ENCODE measurements at regions not wholly inside any gene's neighbourhood (a gene's known extent, or its start where the extent isn't known, plus 50 kb on each side); places are given as distances from the start of the nearest gene placed in this dataset.

DNA sequence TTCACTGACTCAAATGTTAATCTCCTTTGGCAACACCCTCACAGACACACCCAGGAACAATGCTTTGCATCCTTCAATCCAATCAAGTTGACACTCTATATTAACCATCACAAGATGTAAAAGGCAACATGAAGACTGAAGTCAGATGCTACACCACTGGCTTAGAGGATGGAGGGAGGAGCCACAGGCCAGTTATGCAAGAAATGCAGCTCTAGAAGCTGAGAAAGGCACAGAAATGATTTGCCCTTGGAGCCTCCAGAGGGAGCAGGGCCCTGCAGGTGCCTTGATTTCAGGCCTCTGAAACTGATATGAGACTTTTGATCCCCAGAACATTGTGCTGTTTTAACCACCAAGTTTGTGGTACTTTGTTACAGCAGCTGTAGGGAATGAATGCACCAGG lies 276.3 kb downstream of the KCNS3 start:
- Histone ChIP-seq H3K27me3 (ENCODE audit: control insufficient read depth in 4 of 4, insufficient read depth in 4 of 4, low read length in 3 of 4) (peaks cover 0 to 4% (median 0%) of the 10 kb centered on the region in 4 donors), H3K4me1 (ENCODE audit: control insufficient read depth in 4 of 4, insufficient read depth in 4 of 4, low read length in 3 of 4) (no peaks in the 10 kb centered on the region), H3K9ac (ENCODE audit: low read depth in 1 of 2, low read length in 2 of 2) (no peak overlapping the region), H3K27ac (ENCODE audit: low read depth in 1 of 2, low read length in 2 of 2) (no peak overlapping the region), H3K4me3 (ENCODE audit: low read depth in 1 of 3, low read length in 3 of 3) (no peak overlapping the region), H3K9me3 (ENCODE audit: control insufficient read depth in 4 of 4, low read length in 3 of 4) (no peaks in the 10 kb centered on the region), H3K36me3 (ENCODE audit: control insufficient read depth in 4 of 4, insufficient read depth in 3 of 4, low read depth in 1 of 4, low read length in 3 of 4) (no peaks in the 10 kb centered on the region)
- DNase-seq (ENCODE audit: low spot score) = no peak
- TF ChIP-seq, protein P1, sequence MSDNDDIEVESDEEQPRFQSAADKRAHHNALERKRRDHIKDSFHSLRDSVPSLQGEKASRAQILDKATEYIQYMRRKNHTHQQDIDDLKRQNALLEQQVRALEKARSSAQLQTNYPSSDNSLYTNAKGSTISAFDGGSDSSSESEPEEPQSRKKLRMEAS (IDR thresholded peaks at IDR 0.05) = no peak
- no peak for TF ChIP-seq HNF4G (IDR thresholded peaks at IDR 0.05)
- TF ChIP-seq YY1 (IDR thresholded peaks at IDR 0.05) = no peak
- TF ChIP-seq FOXA1 (IDR thresholded peaks at IDR 0.05) = no peak
- TF ChIP-seq, protein P2, sequence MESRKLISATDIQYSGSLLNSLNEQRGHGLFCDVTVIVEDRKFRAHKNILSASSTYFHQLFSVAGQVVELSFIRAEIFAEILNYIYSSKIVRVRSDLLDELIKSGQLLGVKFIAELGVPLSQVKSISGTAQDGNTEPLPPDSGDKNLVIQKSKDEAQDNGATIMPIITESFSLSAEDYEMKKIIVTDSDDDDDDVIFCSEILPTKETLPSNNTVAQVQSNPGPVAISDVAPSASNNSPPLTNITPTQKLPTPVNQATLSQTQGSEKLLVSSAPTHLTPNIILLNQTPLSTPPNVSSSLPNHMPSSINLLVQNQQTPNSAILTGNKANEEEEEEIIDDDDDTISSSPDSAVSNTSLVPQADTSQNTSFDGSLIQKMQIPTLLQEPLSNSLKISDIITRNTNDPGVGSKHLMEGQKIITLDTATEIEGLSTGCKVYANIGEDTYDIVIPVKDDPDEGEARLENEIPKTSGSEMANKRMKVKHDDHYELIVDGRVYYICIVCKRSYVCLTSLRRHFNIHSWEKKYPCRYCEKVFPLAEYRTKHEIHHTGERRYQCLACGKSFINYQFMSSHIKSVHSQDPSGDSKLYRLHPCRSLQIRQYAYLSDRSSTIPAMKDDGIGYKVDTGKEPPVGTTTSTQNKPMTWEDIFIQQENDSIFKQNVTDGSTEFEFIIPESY (IDR thresholded peaks at IDR 0.05) = no peak
- TF ChIP-seq TAF1 (conservative IDR thresholded peaks at IDR 0.05) = no peak
- no peak for TF ChIP-seq GABPA (IDR thresholded peaks at IDR 0.05 in 1 of 2, conservative IDR thresholded peaks at IDR 0.05 in 1 of 2)
- TF ChIP-seq RAD21 (IDR thresholded peaks at IDR 0.05) = no peak
- TF ChIP-seq, protein P3, sequence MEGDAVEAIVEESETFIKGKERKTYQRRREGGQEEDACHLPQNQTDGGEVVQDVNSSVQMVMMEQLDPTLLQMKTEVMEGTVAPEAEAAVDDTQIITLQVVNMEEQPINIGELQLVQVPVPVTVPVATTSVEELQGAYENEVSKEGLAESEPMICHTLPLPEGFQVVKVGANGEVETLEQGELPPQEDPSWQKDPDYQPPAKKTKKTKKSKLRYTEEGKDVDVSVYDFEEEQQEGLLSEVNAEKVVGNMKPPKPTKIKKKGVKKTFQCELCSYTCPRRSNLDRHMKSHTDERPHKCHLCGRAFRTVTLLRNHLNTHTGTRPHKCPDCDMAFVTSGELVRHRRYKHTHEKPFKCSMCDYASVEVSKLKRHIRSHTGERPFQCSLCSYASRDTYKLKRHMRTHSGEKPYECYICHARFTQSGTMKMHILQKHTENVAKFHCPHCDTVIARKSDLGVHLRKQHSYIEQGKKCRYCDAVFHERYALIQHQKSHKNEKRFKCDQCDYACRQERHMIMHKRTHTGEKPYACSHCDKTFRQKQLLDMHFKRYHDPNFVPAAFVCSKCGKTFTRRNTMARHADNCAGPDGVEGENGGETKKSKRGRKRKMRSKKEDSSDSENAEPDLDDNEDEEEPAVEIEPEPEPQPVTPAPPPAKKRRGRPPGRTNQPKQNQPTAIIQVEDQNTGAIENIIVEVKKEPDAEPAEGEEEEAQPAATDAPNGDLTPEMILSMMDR (IDR thresholded peaks at IDR 0.05; ENCODE audit: low read depth, low read length, missing input control) = no peak
- TF ChIP-seq HNF4A (conservative IDR thresholded peaks at IDR 0.05) = no peak
- no peak for TF ChIP-seq SP1 (IDR thresholded peaks at IDR 0.05)

DNA sequence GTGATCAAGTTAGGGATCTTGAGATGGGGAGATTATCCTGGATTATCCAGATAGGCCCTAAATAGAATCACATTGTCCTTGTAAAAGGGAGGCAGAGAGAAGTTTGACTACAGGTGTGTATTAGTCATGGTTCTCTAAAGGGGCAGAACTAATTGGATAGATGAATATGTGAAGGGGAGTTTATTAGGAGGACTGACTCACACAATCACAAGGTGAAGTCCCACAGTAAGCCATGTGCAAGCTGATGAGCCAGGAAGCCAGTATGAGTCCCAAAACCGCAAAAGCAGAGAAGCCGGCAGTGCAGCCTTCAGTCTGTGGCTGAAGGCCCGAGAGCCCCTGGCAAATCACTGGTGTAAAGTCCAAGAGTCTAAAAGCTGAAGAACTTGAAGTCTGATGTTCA lies 275.8 kb downstream of the KCNS3 start:
- peaks cover 0 to 4% (median 0%) of the 10 kb centered on the region in 4 donors for H3K27me3 ChIP-seq (ENCODE audit: control insufficient read depth in 4 of 4, insufficient read depth in 4 of 4, low read length in 3 of 4)
- 96% methylated on average over 3 of the region's 3 CpGs for WGBS
- H3K9ac ChIP-seq (ENCODE audit: low read depth in 1 of 2, low read length in 2 of 2) = no peak overlapping the region
- H3K4me3 ChIP-seq (ENCODE audit: low read depth in 1 of 3, low read length in 3 of 3) = no peak overlapping the region
- H3K4me1 ChIP-seq (ENCODE audit: control insufficient read depth in 4 of 4, insufficient read depth in 4 of 4, low read length in 3 of 4) = no peaks in the 10 kb centered on the region
- TF ChIP-seq RAD21 (IDR thresholded peaks at IDR 0.05) (no peak), TAF1 (conservative IDR thresholded peaks at IDR 0.05) (no peak), EGR1 (IDR thresholded peaks at IDR 0.05; ENCODE audit: low read depth in 2 of 2) (no peak), YY1 (IDR thresholded peaks at IDR 0.05) (no peak), FOXA1 (IDR thresholded peaks at IDR 0.05) (no peak), FOXA2 (IDR thresholded peaks at IDR 0.05) (no peak), HNF4A (conservative IDR thresholded peaks at IDR 0.05) (no peak), HNF4G (IDR thresholded peaks at IDR 0.05) (no peak), SP1 (IDR thresholded peaks at IDR 0.05) (no peak), GABPA (IDR thresholded peaks at IDR 0.05 in 1 of 2, conservative IDR thresholded peaks at IDR 0.05 in 1 of 2) (no peak)
- TF ChIP-seq, protein P1 (IDR thresholded peaks at IDR 0.05) = no peak
- TF ChIP-seq, protein P4, sequence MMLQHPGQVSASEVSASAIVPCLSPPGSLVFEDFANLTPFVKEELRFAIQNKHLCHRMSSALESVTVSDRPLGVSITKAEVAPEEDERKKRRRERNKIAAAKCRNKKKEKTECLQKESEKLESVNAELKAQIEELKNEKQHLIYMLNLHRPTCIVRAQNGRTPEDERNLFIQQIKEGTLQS (IDR thresholded peaks at IDR 0.05) = no peak
- TF ChIP-seq, protein P2 (IDR thresholded peaks at IDR 0.05) = no peak
- TF ChIP-seq, protein P3 (IDR thresholded peaks at IDR 0.05; ENCODE audit: low read depth, low read length, missing input control) = no peak
- no peak for DNase-seq (ENCODE audit: low spot score)
- no peak overlapping the region for H3K27ac ChIP-seq (ENCODE audit: low read depth in 1 of 2, low read length in 2 of 2)
- no peaks in the 10 kb centered on the region for H3K9me3 ChIP-seq (ENCODE audit: control insufficient read depth in 4 of 4, low read length in 3 of 4)
- no peaks in the 10 kb centered on the region for H3K36me3 ChIP-seq (ENCODE audit: control insufficient read depth in 4 of 4, insufficient read depth in 3 of 4, low read depth in 1 of 4, low read length in 3 of 4)

Data from liver (tissue), 8 donors.